Caco-2 (cell line): ENCODE measurements at regions not wholly inside any gene's neighbourhood (a gene's known extent, or its start where the extent isn't known, plus 50 kb on each side); places are given as distances from the start of the nearest gene placed in this dataset.
"Not testable (repeated sequence)": the region's sequence is repeated elsewhere in the genome, so short reads cannot be mapped to it uniquely, and the experiment has no call there.

Source experiments
- BruUV-seq: library from RNA; stranded (reverse); fragments of 400-500 nt; replicated peaks from 2 replicates; lab custom pipeline; 2021; lab: Mats Ljungman, UMichigan
- CTCF ChIA-PET: fragments of 300-600 bp; sonication (Branson Sonifier 250); formaldehyde crosslinking; loops from one replicate; lab custom pipeline; 2022; ENCODE audit warnings: antibody characterized with exemption; lab: Charles Lee
- POLR2A ChIA-PET: fragments of 300-600 bp; sonication (Branson Sonifier 250); formaldehyde crosslinking; loops from one replicate; lab custom pipeline; 2022; ENCODE audit warnings: antibody characterized with exemption; lab: Charles Lee
- DNase-seq, 2 experiments: peaks; one replicate each; pipeline versions ENCODE4 v3.0.0 to v3.0.0-alpha.2; 2020 to 2022
- H3K27me3 ChIP-seq: replicated peaks from 2 replicates; pipeline ENCODE4 v1.6.0; 2011; ENCODE audit warnings: low read length; ENCODE audit not compliant: control insufficient read depth, insufficient read depth
- H3K36me3 ChIP-seq: 2 replicates; pipeline ENCODE4 v1.5.1; 2011; ENCODE audit warnings: low read length; ENCODE audit not compliant: control insufficient read depth, insufficient read depth
- H3K4me1 ChIP-seq: fragments of 250-450 bp; sonication (Bioruptor Pico); 2 replicates; pipeline ENCODE4 v1.5.1; 2020; ENCODE audit warnings: mild to moderate bottlenecking
- H3K4me3 ChIP-seq: 2 replicates; pipeline ENCODE4 v1.5.1; 2011; ENCODE audit warnings: low read depth, mild to moderate bottlenecking, control low read depth, low read length
- H3K9me3 ChIP-seq: fragments of 250-450 bp; sonication (Bioruptor Pico); 2 replicates; pipeline ENCODE4 v1.5.1; 2020; ENCODE audit warnings: mild to moderate bottlenecking, moderate library complexity
- H3K27ac Mint-ChIP-seq: one replicate; pipeline ENCODE4 v1.8.0; 2022; ENCODE audit warnings: mixed read lengths; ENCODE audit not compliant: unreplicated experiment
- H3K27me3 Mint-ChIP-seq: one replicate; pipeline ENCODE4 v1.8.0; 2022; ENCODE audit warnings: mixed read lengths; ENCODE audit not compliant: insufficient read depth, unreplicated experiment
- H3K36me3 Mint-ChIP-seq: one replicate; pipeline ENCODE4 v1.8.0; 2022; ENCODE audit warnings: mild to moderate bottlenecking, mixed read lengths; ENCODE audit not compliant: insufficient read depth, unreplicated experiment
- H3K4me1 Mint-ChIP-seq: one replicate; pipeline ENCODE4 v1.8.0; 2022; ENCODE audit warnings: low read depth, mixed read lengths; ENCODE audit not compliant: unreplicated experiment
- H3K4me3 Mint-ChIP-seq: one replicate; pipeline ENCODE4 v1.8.0; 2022; ENCODE audit warnings: mild to moderate bottlenecking, moderate library complexity, mixed read lengths; ENCODE audit not compliant: unreplicated experiment
- H3K9me3 Mint-ChIP-seq: one replicate; pipeline ENCODE4 v1.8.0; 2022; ENCODE audit warnings: mixed read lengths; ENCODE audit not compliant: unreplicated experiment
- intact Hi-C: fragments of 100-400 bp; cut with micrococcal nuclease; formaldehyde crosslinking; loops from one replicate; pipeline ENCODE4 v1.10.0; 2022; ENCODE audit not compliant: unreplicated experiment
- TF ChIP-seq, protein P1 (sequence below), 2 experiments: fragments of 200-600 bp in 1 of 2; IDR thresholded peaks; 1 replicate in 1 of 2; 2 replicates in 1 of 2; pipeline versions ENCODE4 v1.5.1 to v1.8.0; 2011 to 2022; ENCODE audit warnings: antibody characterized with exemption in 1 of 2, control low read depth in 1 of 2, inconsistent platforms in 1 of 2, low read depth in 1 of 2, low read length in 1 of 2, mild to moderate bottlenecking in 1 of 2, moderate library complexity in 1 of 2; ENCODE audit not compliant: insufficient read depth in 1 of 2, severe bottlenecking in 1 of 2, unreplicated experiment in 1 of 2

DNA sequence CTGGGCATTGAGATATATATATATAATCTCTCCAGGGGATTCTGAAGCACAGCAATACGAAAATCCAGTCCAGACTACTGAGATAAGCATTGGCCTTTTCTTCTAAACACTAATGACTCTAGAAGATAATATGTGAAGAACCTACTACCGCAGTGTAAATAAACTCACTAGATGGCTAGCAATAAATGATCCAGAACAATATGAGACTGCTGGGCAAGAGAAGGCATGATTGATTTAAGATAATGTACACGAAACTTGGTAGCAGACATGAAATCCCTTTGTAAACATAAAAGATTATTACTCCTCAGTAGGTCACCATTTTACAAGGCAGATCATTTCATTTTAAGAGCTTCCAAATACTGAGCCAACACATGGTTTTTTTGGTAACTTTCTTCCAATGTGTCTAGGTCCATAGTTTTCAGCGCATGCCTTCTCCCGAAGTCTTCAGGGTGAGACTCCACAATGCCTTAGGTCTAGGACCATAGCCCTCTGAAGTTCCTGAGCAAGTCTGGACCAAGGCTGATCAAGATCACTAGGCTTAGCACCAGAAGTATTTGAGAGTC lies 193.2 kb downstream of the LRRN1 start:
- H3K4me3 ChIP-seq, result no peak overlapping the region
- no peaks in the 10 kb centered on the region for H3K27me3 ChIP-seq
- H3K4me3 Mint-ChIP-seq, result no peak overlapping the region
- H3K4me1 Mint-ChIP-seq, result no peaks in the 10 kb centered on the region
- H3K4me1 ChIP-seq, result no peaks in the 10 kb centered on the region
- DNase-seq, result no peak
- TF ChIP-seq, protein P1, sequence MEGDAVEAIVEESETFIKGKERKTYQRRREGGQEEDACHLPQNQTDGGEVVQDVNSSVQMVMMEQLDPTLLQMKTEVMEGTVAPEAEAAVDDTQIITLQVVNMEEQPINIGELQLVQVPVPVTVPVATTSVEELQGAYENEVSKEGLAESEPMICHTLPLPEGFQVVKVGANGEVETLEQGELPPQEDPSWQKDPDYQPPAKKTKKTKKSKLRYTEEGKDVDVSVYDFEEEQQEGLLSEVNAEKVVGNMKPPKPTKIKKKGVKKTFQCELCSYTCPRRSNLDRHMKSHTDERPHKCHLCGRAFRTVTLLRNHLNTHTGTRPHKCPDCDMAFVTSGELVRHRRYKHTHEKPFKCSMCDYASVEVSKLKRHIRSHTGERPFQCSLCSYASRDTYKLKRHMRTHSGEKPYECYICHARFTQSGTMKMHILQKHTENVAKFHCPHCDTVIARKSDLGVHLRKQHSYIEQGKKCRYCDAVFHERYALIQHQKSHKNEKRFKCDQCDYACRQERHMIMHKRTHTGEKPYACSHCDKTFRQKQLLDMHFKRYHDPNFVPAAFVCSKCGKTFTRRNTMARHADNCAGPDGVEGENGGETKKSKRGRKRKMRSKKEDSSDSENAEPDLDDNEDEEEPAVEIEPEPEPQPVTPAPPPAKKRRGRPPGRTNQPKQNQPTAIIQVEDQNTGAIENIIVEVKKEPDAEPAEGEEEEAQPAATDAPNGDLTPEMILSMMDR (IDR thresholded peaks at IDR 0.05; ENCODE audit: insufficient read depth in 1 of 2, low read depth in 1 of 2, low read length in 1 of 2, severe bottlenecking in 1 of 2, unreplicated experiment in 1 of 2), result no peak
- intact Hi-C loops, result no loop called here
- no peaks in the 10 kb centered on the region for H3K9me3 ChIP-seq
- no peaks in the 10 kb centered on the region for H3K27me3 Mint-ChIP-seq
- no peaks in the 10 kb centered on the region for H3K36me3 Mint-ChIP-seq
- ChIA-PET CTCF (no interaction called here), POLR2A (no interaction called here)
- H3K27ac Mint-ChIP-seq, result no peak overlapping the region
- no peaks in the 10 kb centered on the region for H3K9me3 Mint-ChIP-seq
- no peaks in the 10 kb centered on the region for H3K36me3 ChIP-seq
- no TSS peak for BruUV-seq

GRCh38 chr3:3998140-3998922 lies 199.1 kb downstream of the LRRN1 start:
- POLR2A ChIA-PET, result no interaction called here
- DNase-seq, result peak; percentile 38 to 44

GRCh38 chr3:3999340-3999739 lies 200.1 kb downstream of the LRRN1 start:
- H3K27ac Mint-ChIP-seq, H3K4me1 ChIP-seq, H3K9me3 ChIP-seq, DNase-seq, H3K9me3 Mint-ChIP-seq, H3K36me3 ChIP-seq, POLR2A ChIA-PET, H3K4me1 Mint-ChIP-seq, H3K36me3 Mint-ChIP-seq, H3K4me3 Mint-ChIP-seq, H3K27me3 ChIP-seq, H3K27me3 Mint-ChIP-seq, H3K4me3 ChIP-seq, BruUV-seq: not testable (repeated sequence)
- CTCF ChIA-PET, result interaction anchor here (1.1 kb wide), 1 partner anchor 68 kb away, joined by 6 read pairs; no protein-coding TSS in a partner anchor
- intact Hi-C loops, result loop anchor here (5.0 kb wide), 1 partner anchor 273 kb away; no protein-coding TSS in a partner anchor

More at GRCh38 chr3:3998140-3998922, 199.1 kb downstream of the LRRN1 start:
- intact Hi-C loops, result loop anchor here (1.0 to 5.0 kb wide), 4 partner anchors 274 to 798 kb away; no protein-coding TSS in a partner anchor
- no peak overlapping the region for H3K27ac Mint-ChIP-seq
- H3K27me3 ChIP-seq, result no peaks in the 10 kb centered on the region
- H3K27me3 Mint-ChIP-seq, result no peaks in the 10 kb centered on the region
- H3K36me3 ChIP-seq, result no peaks in the 10 kb centered on the region
- BruUV-seq, result no TSS peak
- no peaks in the 10 kb centered on the region for H3K9me3 Mint-ChIP-seq
- no peak overlapping the region for H3K4me3 ChIP-seq
- no peaks in the 10 kb centered on the region for H3K36me3 Mint-ChIP-seq
- CTCF ChIA-PET, result interaction anchor here (0.7 to 1.3 kb wide), 6 partner anchors 10 to 802 kb away, joined by 3 to 11 read pairs (median 6); no protein-coding TSS in a partner anchor
- TF ChIP-seq, protein P1 (IDR thresholded peaks at IDR 0.05; ENCODE audit: insufficient read depth in 1 of 2, low read depth in 1 of 2, low read length in 1 of 2, severe bottlenecking in 1 of 2, unreplicated experiment in 1 of 2), result peak; percentile 40 to 60
- H3K9me3 ChIP-seq, result no peaks in the 10 kb centered on the region
- H3K4me1 ChIP-seq, result no peaks in the 10 kb centered on the region
- H3K4me3 Mint-ChIP-seq, result no peak overlapping the region
- H3K4me1 Mint-ChIP-seq, result peaks cover 8% of the 10 kb centered on the region
